GM23248 (cell line): ENCODE measurements at regions not wholly inside any gene's neighbourhood (a gene's known extent, or its start where the extent isn't known, plus 50 kb on each side); places are given as distances from the start of the nearest gene placed in this dataset.

Experiments
- EZH2 ChIP-seq: fragments of 200-600 bp; sonication (generic); IDR thresholded peaks from 2 replicates; pipeline ENCODE4 v1.6.1; 2018; ENCODE audit warnings: antibody characterized with exemption, mild to moderate bottlenecking; ENCODE audit not compliant: insufficient read depth, poor library complexity, severe bottlenecking
- EZH2phosphoT487 ChIP-seq: fragments of 200-600 bp; sonication (generic); IDR thresholded peaks from 2 replicates; pipeline ENCODE4 v1.6.1; 2018; ENCODE audit warnings: antibody characterized with exemption, moderate library complexity, mild to moderate bottlenecking, low read depth; ENCODE audit not compliant: insufficient read depth

- TF ChIP-seq EZH2 (no peak), EZH2phosphoT487 (no peak)
Measured at GRCh38 chr13:60332682-60333081, 64.3 kb upstream of the TDRD3 start.
